ENCODE measurements at regions not wholly inside any gene's neighbourhood (a gene's known extent, or its start where the extent isn't known, plus 50 kb on each side); places are given as distances from the start of the nearest gene placed in this dataset.
"Not testable (repeated sequence)": the region's sequence is repeated elsewhere in the genome, so short reads cannot be mapped to it uniquely, and the experiment has no call there.

GRCh38 chr14:84885061-84885460 is 644.9 kb upstream of the FLRT2 start:
- no peak for DNase-seq

- DNase-seq = no peak
Observed at GRCh38 chr14:84891404-84891803, 638.5 kb upstream of the FLRT2 start.

GRCh38 chr14:84894254-84894653 is 635.7 kb upstream of the FLRT2 start:
- DNase-seq = no peak

- DNase-seq = no peak
Observed at GRCh38 chr14:84922370-84922769, 607.6 kb upstream of the FLRT2 start.

GRCh38 chr14:84926656-84927055 is 603.3 kb upstream of the FLRT2 start:
- no peak for DNase-seq

- DNase-seq = no peak
Observed at GRCh38 chr14:84927096-84927827, 602.7 kb upstream of the FLRT2 start.

GRCh38 chr14:84929086-84929485 is 600.9 kb upstream of the FLRT2 start:
- no peak for DNase-seq

GRCh38 chr14:84929834-84930233 is 600.1 kb upstream of the FLRT2 start:
- no peak for DNase-seq

GRCh38 chr14:84937016-84937415 is 592.9 kb upstream of the FLRT2 start:
- no peak for DNase-seq

- DNase-seq = no peak
Observed at GRCh38 chr14:84937449-84937848, 592.5 kb upstream of the FLRT2 start.

- DNase-seq = not testable (repeated sequence)
Observed at GRCh38 chr14:84944901-84945300, 585.0 kb upstream of the FLRT2 start.

- no peak for DNase-seq
Observed at GRCh38 chr14:84959851-84960520, 570.0 kb upstream of the FLRT2 start.

GRCh38 chr14:84961637-84962036 is 568.3 kb upstream of the FLRT2 start:
- no peak for DNase-seq

GRCh38 chr14:84963518-84963917 is 566.4 kb upstream of the FLRT2 start:
- no peak for DNase-seq

GRCh38 chr14:84965279-84965678 is 564.7 kb upstream of the FLRT2 start:
- DNase-seq = no peak

GRCh38 chr14:84969501-84969900 is 560.4 kb upstream of the FLRT2 start:
- DNase-seq = no peak

- no peak for DNase-seq
Observed at GRCh38 chr14:84975241-84975902, 554.6 kb upstream of the FLRT2 start.

GRCh38 chr14:84976805-84977204 is 553.1 kb upstream of the FLRT2 start:
- DNase-seq = no peak

GRCh38 chr14:84987042-84987441 is 542.9 kb upstream of the FLRT2 start:
- DNase-seq = no peak

GRCh38 chr14:84988357-84988756 is 541.6 kb upstream of the FLRT2 start:
- DNase-seq = no peak

GRCh38 chr14:84991021-84991420 is 538.9 kb upstream of the FLRT2 start:
- DNase-seq = no peak

GRCh38 chr14:84998216-84998615 is 531.7 kb upstream of the FLRT2 start:
- no peak for DNase-seq

- no peak for DNase-seq
Observed at GRCh38 chr14:85002846-85003245, 527.1 kb upstream of the FLRT2 start.

- no peak for DNase-seq
Observed at GRCh38 chr14:85003805-85004204, 526.1 kb upstream of the FLRT2 start.
